HFFc6 (cell line): ENCODE measurements at regions not wholly inside any gene's neighbourhood (a gene's known extent, or its start where the extent isn't known, plus 50 kb on each side); places are given as distances from the start of the nearest gene placed in this dataset.

ENCODE experiments used
- DNase-seq: peaks from one replicate; pipeline ENCODE4 v3.0.0-alpha.2; 2018
- H3K27ac Mint-ChIP-seq: 2 replicates; pipeline ENCODE4 v1.8.0; 2020; ENCODE audit warnings: mild to moderate bottlenecking, mixed read lengths
- H3K27me3 Mint-ChIP-seq: 2 replicates; pipeline ENCODE4 v1.8.0; 2021; ENCODE audit warnings: mild to moderate bottlenecking, moderate library complexity, mixed read lengths; ENCODE audit not compliant: insufficient read depth
- H3K36me3 Mint-ChIP-seq: 2 replicates; pipeline ENCODE4 v1.8.0; 2021; ENCODE audit warnings: low read depth, mixed read lengths
- H3K4me1 Mint-ChIP-seq: 2 replicates; pipeline ENCODE4 v1.8.0; 2020; ENCODE audit warnings: low read depth, mixed read lengths
- H3K4me3 Mint-ChIP-seq: 2 replicates; pipeline ENCODE4 v1.8.0; 2020; ENCODE audit warnings: mild to moderate bottlenecking, moderate library complexity, mixed read lengths
- H3K9me3 Mint-ChIP-seq: 2 replicates; pipeline ENCODE4 v1.8.0; 2020; ENCODE audit warnings: mild to moderate bottlenecking, mixed read lengths
- CTCF ChIP-seq: fragments of 200-600 bp; sonication (generic); IDR thresholded peaks from 2 replicates; pipeline ENCODE4 v1.5.0; 2021; ENCODE audit warnings: antibody characterized with exemption, mild to moderate bottlenecking

GRCh38 chr2:189281201-189281600 is 101.6 kb upstream of the COL5A2 start:
- Mint-ChIP-seq H3K27ac (no peak overlapping the region), H3K4me1 (peaks cover 41% of the 10 kb centered on the region), H3K9me3 (no peaks in the 10 kb centered on the region), H3K36me3 (no peaks in the 10 kb centered on the region), H3K4me3 (no peak overlapping the region), H3K27me3 (no peaks in the 10 kb centered on the region)
- DNase-seq: no peak
- TF ChIP-seq CTCF: no peak

GRCh38 chr2:189285349-189285748 is 105.8 kb upstream of the COL5A2 start:
- DNase-seq: no peak
- H3K36me3 Mint-ChIP-seq: peaks cover 3% of the 10 kb centered on the region
- H3K27ac Mint-ChIP-seq: peak overlapping the region; percentile 76
- peak overlapping the region; percentile 59 for H3K4me3 Mint-ChIP-seq
- H3K4me1 Mint-ChIP-seq: peaks cover 58% of the 10 kb centered on the region
- TF ChIP-seq CTCF: no peak
- H3K27me3 Mint-ChIP-seq: no peaks in the 10 kb centered on the region
- peaks cover 8% of the 10 kb centered on the region; the same call in 1 of the 2 replicates for H3K9me3 Mint-ChIP-seq

GRCh38 chr2:189285962-189286645 is 106.5 kb upstream of the COL5A2 start:
- peaks cover 10% of the 10 kb centered on the region; the same call in 1 of the 2 replicates for H3K9me3 Mint-ChIP-seq
- TF ChIP-seq CTCF: no peak
- no peaks in the 10 kb centered on the region for H3K27me3 Mint-ChIP-seq
- peak; percentile 85 for DNase-seq
- H3K27ac Mint-ChIP-seq: peak overlapping the region; percentile 76
- H3K36me3 Mint-ChIP-seq: peaks cover 6% of the 10 kb centered on the region
- peak overlapping the region; percentile 59 for H3K4me3 Mint-ChIP-seq
- peaks cover 58% of the 10 kb centered on the region for H3K4me1 Mint-ChIP-seq

GRCh38 chr2:189287363-189287762 is 107.8 kb upstream of the COL5A2 start:
- H3K27ac Mint-ChIP-seq: peak overlapping the region; percentile 54
- DNase-seq: no peak
- no peak overlapping the region for H3K4me3 Mint-ChIP-seq
- peaks cover 58% of the 10 kb centered on the region for H3K4me1 Mint-ChIP-seq
- H3K36me3 Mint-ChIP-seq: peaks cover 11% of the 10 kb centered on the region
- no peak for TF ChIP-seq CTCF
- peaks cover 10% of the 10 kb centered on the region; the same call in 1 of the 2 replicates for H3K9me3 Mint-ChIP-seq
- H3K27me3 Mint-ChIP-seq: no peaks in the 10 kb centered on the region

- TF ChIP-seq CTCF: peak; percentile 85
- Mint-ChIP-seq H3K4me1 (peaks cover 57% of the 10 kb centered on the region), H3K36me3 (peaks cover 11% of the 10 kb centered on the region), H3K27ac (peak overlapping the region; percentile 87), H3K27me3 (no peaks in the 10 kb centered on the region), H3K9me3 (peaks cover 10% of the 10 kb centered on the region; the same call in 1 of the 2 replicates), H3K4me3 (peak overlapping the region; percentile 78)
- DNase-seq: peak; percentile 82
Measured at GRCh38 chr2:189287982-189288521, 108.5 kb upstream of the COL5A2 start.
